DND-41 (cell line): ENCODE measurements at regions not wholly inside any gene's neighbourhood (a gene's known extent, or its start where the extent isn't known, plus 50 kb on each side); places are given as distances from the start of the nearest gene placed in this dataset.

Experiments used
- ATAC-seq: fragments of 200-7000 bp; cut with Tn5 transposase; 3 replicates; pipeline ENCODE4 v1.9.1; 2021; ENCODE audit warnings: low read depth; ENCODE audit not compliant: insufficient read depth
- DNase-seq: peaks from one replicate; pipeline ENCODE4 v3.0.0-alpha.2; 2020
- H2AFZ ChIP-seq: 2 replicates; pipeline ENCODE4 v1.6.0; 2012; ENCODE audit warnings: low read depth, low read length
- H3K27ac ChIP-seq: 2 replicates; pipeline ENCODE4 v1.5.1; 2012; ENCODE audit warnings: low read length, inconsistent platforms
- H3K27me3 ChIP-seq: fragments of 200-600 bp; sonication (generic); 2 replicates; pipeline ENCODE4 v1.6.0; 2012; ENCODE audit warnings: low read length, mild to moderate bottlenecking, inconsistent platforms; ENCODE audit not compliant: insufficient read depth, poor library complexity
- H3K36me3 ChIP-seq: 2 replicates; pipeline ENCODE4 v1.5.1; 2012; ENCODE audit warnings: low read length, inconsistent platforms; ENCODE audit not compliant: insufficient read depth
- H3K4me1 ChIP-seq: 2 replicates; pipeline ENCODE4 v1.5.1; 2012; ENCODE audit warnings: mild to moderate bottlenecking, low read length; ENCODE audit not compliant: insufficient read depth
- H3K4me2 ChIP-seq: 2 replicates; pipeline ENCODE4 v1.6.0; 2012; ENCODE audit warnings: mild to moderate bottlenecking, moderate library complexity, low read length, inconsistent platforms; ENCODE audit not compliant: insufficient read depth
- H3K4me3 ChIP-seq, 2 experiments: fragments of 200-600 bp in 1 of 2; shearing (Covaris generic) in 1 of 2; 2 replicates each; pipeline ENCODE4 v1.5.1; 2012 to 2016; ENCODE audit warnings: inconsistent platforms in 2 of 2, low read length in 2 of 2, mild to moderate bottlenecking in 2 of 2, low read depth in 1 of 2, moderate library complexity in 1 of 2
- H3K79me2 ChIP-seq: 2 replicates; pipeline ENCODE4 v1.6.0; 2012; ENCODE audit warnings: low read length, inconsistent platforms; ENCODE audit not compliant: insufficient read depth
- H3K9ac ChIP-seq: 2 replicates; pipeline ENCODE4 v1.6.0; 2012; ENCODE audit warnings: low read depth, mild to moderate bottlenecking, inconsistent platforms, low read length, moderate library complexity
- H3K9me3 ChIP-seq: 2 replicates; pipeline ENCODE4 v1.5.1; 2012; ENCODE audit warnings: low read length, moderate library complexity, mild to moderate bottlenecking, inconsistent platforms; ENCODE audit not compliant: insufficient read depth, severe bottlenecking
- H4K20me1 ChIP-seq: 2 replicates; pipeline ENCODE4 v1.6.0; 2012; ENCODE audit warnings: low read length; ENCODE audit not compliant: insufficient read depth
- CTCF ChIP-seq: IDR thresholded peaks from 2 replicates; pipeline ENCODE4 v1.5.1; 2012; ENCODE audit warnings: borderline replicate concordance, low read length, moderate library complexity, mild to moderate bottlenecking; ENCODE audit not compliant: poor library complexity, severe bottlenecking; ENCODE audit errors: extremely low read depth
- EZH2 ChIP-seq: IDR thresholded peaks from 3 replicates; pipeline ENCODE4 v1.6.1; 2012; ENCODE audit warnings: borderline replicate concordance, low read depth, mild to moderate bottlenecking, moderate library complexity, low read length, inconsistent platforms; ENCODE audit not compliant: severe bottlenecking

GRCh38 chr3:25304916-25305315 lies 123.1 kb upstream of the RARB start:
- no peaks in the 10 kb centered on the region for H3K4me1 ChIP-seq
- H3K27me3 ChIP-seq: no peaks in the 10 kb centered on the region
- no peak overlapping the region for H3K4me3 ChIP-seq
- no peak overlapping the region for H2AFZ ChIP-seq
- DNase-seq (no peak), ATAC-seq (no peak)
- H3K27ac ChIP-seq: no peak overlapping the region
- H4K20me1 ChIP-seq: no peaks in the 10 kb centered on the region
- no peaks in the 10 kb centered on the region for H3K9me3 ChIP-seq
- TF ChIP-seq EZH2 (no peak), CTCF (no peak)
- H3K79me2 ChIP-seq: no peaks in the 10 kb centered on the region
- no peak overlapping the region for H3K9ac ChIP-seq
- no peak overlapping the region for H3K4me2 ChIP-seq
- no peaks in the 10 kb centered on the region for H3K36me3 ChIP-seq

- TF ChIP-seq EZH2 (no peak), CTCF (no peak)
- Histone ChIP-seq H3K4me2 (no peak overlapping the region), H3K27me3 (no peaks in the 10 kb centered on the region), H2AFZ (no peak overlapping the region), H4K20me1 (no peaks in the 10 kb centered on the region), H3K4me3 (no peak overlapping the region), H3K9ac (no peak overlapping the region), H3K79me2 (no peaks in the 10 kb centered on the region), H3K27ac (no peak overlapping the region), H3K4me1 (no peaks in the 10 kb centered on the region), H3K36me3 (no peaks in the 10 kb centered on the region), H3K9me3 (no peaks in the 10 kb centered on the region)
- DNase-seq: no peak
- ATAC-seq: no peak
Observed at GRCh38 chr3:25306066-25306465, 122.0 kb upstream of the RARB start.

- H3K4me3 ChIP-seq: no peak overlapping the region
- H2AFZ ChIP-seq: no peak overlapping the region
- DNase-seq (no peak), ATAC-seq (no peak)
- no peaks in the 10 kb centered on the region for H3K79me2 ChIP-seq
- no peaks in the 10 kb centered on the region for H4K20me1 ChIP-seq
- H3K4me1 ChIP-seq: no peaks in the 10 kb centered on the region
- no peak overlapping the region for H3K9ac ChIP-seq
- no peaks in the 10 kb centered on the region for H3K27me3 ChIP-seq
- TF ChIP-seq CTCF: no peak
- TF ChIP-seq EZH2: no peak
- H3K4me2 ChIP-seq: no peak overlapping the region
- no peaks in the 10 kb centered on the region for H3K36me3 ChIP-seq
- no peaks in the 10 kb centered on the region for H3K9me3 ChIP-seq
- H3K27ac ChIP-seq: no peak overlapping the region
Observed at GRCh38 chr3:25306705-25307104, 121.4 kb upstream of the RARB start.

GRCh38 chr3:25313286-25313685 lies 114.8 kb upstream of the RARB start:
- Histone ChIP-seq H3K9ac (no peak overlapping the region), H3K4me3 (no peak overlapping the region), H3K36me3 (no peaks in the 10 kb centered on the region), H2AFZ (no peak overlapping the region), H3K27ac (no peak overlapping the region), H3K79me2 (no peaks in the 10 kb centered on the region), H3K27me3 (no peaks in the 10 kb centered on the region), H3K4me1 (no peaks in the 10 kb centered on the region), H4K20me1 (no peaks in the 10 kb centered on the region), H3K4me2 (no peak overlapping the region), H3K9me3 (no peaks in the 10 kb centered on the region)
- TF ChIP-seq EZH2 (no peak), CTCF (no peak)
- no peak for DNase-seq
- no peak for ATAC-seq
